Lower lobe of right lung (tissue), 2 donors: ENCODE measurements at regions not wholly inside any gene's neighbourhood (a gene's known extent, or its start where the extent isn't known, plus 50 kb on each side); places are given as distances from the start of the nearest gene placed in this dataset.
A peak's percentile ranks its signal among the peaks of the same experiment; 100 is the strongest.

Experiments used
- ATAC-seq, 2 donors: fragments of 200-7000 bp; cut with Tn5 transposase; one replicate each; pipeline ENCODE4 v1.9.1; 2020 to 2022; ENCODE audit warnings: mild to moderate bottlenecking in 2 of 2, moderate library complexity in 2 of 2
- DNase-seq: peaks from one replicate; pipeline ENCODE4 v3.0.0-alpha.2; 2020
- H3K27ac ChIP-seq: fragments of 200-600 bp; one replicate; pipeline ENCODE4 v1.8.0; 2022
- H3K27me3 ChIP-seq: fragments of 200-600 bp; one replicate; pipeline ENCODE4 v1.8.0; 2022; ENCODE audit warnings: low read depth
- H3K36me3 ChIP-seq: fragments of 200-600 bp; one replicate; pipeline ENCODE4 v1.8.0; 2022; ENCODE audit warnings: mild to moderate bottlenecking
- H3K4me1 ChIP-seq: fragments of 200-600 bp; one replicate; pipeline ENCODE4 v1.8.0; 2022
- H3K4me3 ChIP-seq: fragments of 200-600 bp; one replicate; pipeline ENCODE4 v1.8.0; 2022; ENCODE audit warnings: mild to moderate bottlenecking
- H3K9me3 ChIP-seq: fragments of 200-600 bp; one replicate; pipeline ENCODE4 v1.8.0; 2022
- intact Hi-C: fragments of 100-400 bp; cut with DNase I; formaldehyde crosslinking; loops from one replicate; pipeline ENCODE4 v1.11.0; 2022
- TF ChIP-seq, protein P1 (sequence below): fragments of 200-600 bp; IDR thresholded peaks from one replicate; pipeline ENCODE4 v1.8.0; 2022; ENCODE audit warnings: antibody characterized with exemption, mild to moderate bottlenecking
- donor health status: DM: no; HTN: yes; CAD: no; lungs with severe emphysema.

DNA sequence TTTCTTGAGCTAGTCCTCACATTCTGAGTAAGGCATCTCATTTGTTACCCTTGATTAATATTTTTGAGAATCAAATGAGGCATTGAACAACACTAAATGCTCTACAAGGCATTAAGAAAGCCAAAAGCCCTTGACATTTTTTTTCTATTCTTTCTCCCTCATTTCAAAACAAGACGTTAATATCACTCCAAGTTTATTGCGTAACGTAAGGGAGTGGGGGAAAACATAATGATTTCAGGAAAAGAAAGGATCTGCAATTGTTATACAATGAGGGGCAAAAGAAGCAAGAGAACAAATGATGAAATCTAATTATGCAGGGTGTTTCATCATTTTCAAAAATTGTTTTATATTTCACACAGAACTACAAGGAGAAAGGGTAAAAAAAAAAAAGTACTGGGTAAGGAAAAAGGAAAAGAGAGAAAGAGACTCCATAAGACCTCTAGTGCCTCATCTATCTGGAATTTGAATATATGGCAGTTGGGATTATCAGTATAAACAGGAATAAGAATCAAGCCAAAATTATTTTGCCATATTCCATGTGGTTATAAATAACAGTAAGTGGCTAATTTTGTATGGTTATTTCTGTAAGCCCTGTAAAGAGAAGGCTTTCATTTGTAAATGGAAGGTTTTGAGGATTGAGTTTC is 163.0 kb downstream of the ABCA8 start:
- Histone ChIP-seq H3K27me3 (no peaks in the 10 kb centered on the region), H3K4me1 (peaks cover 42% of the 10 kb centered on the region), H3K36me3 (no peaks in the 10 kb centered on the region), H3K4me3 (no peak overlapping the region), H3K27ac (peak overlapping the region; percentile 4), H3K9me3 (no peaks in the 10 kb centered on the region)
- intact Hi-C loops: no loop called here
- ATAC-seq (peak in 1 of 2 donors; percentile 22), DNase-seq (no peak)
- TF ChIP-seq, protein P1, sequence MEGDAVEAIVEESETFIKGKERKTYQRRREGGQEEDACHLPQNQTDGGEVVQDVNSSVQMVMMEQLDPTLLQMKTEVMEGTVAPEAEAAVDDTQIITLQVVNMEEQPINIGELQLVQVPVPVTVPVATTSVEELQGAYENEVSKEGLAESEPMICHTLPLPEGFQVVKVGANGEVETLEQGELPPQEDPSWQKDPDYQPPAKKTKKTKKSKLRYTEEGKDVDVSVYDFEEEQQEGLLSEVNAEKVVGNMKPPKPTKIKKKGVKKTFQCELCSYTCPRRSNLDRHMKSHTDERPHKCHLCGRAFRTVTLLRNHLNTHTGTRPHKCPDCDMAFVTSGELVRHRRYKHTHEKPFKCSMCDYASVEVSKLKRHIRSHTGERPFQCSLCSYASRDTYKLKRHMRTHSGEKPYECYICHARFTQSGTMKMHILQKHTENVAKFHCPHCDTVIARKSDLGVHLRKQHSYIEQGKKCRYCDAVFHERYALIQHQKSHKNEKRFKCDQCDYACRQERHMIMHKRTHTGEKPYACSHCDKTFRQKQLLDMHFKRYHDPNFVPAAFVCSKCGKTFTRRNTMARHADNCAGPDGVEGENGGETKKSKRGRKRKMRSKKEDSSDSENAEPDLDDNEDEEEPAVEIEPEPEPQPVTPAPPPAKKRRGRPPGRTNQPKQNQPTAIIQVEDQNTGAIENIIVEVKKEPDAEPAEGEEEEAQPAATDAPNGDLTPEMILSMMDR: no peak

DNA sequence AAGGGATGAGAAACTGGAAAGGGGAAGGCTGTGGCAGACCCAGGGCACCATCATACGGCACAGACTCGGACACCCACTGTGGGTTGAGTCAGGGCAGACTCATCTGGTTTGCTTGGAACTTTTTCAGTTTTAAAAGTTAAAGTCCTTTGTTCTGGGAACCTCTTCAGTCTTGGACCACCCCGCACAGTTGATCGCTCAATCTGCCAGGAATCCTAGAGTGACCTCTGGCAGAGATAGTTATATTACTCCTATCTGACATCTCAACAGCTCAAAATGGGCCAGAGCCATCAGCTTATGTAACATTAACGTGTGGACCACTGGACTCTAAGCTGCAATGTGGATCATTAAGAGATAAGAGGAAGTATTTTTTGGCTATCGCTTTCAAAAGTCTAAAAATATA is 164.3 kb downstream of the ABCA8 start:
- Histone ChIP-seq H3K27ac (no peak overlapping the region), H3K4me1 (peaks cover 42% of the 10 kb centered on the region), H3K4me3 (no peak overlapping the region), H3K36me3 (no peaks in the 10 kb centered on the region), H3K27me3 (no peaks in the 10 kb centered on the region), H3K9me3 (no peaks in the 10 kb centered on the region)
- TF ChIP-seq, protein P1: no peak
- peak; percentile 54 to 61 for ATAC-seq
- intact Hi-C loops: no loop called here
- DNase-seq: no peak

GRCh38 chr17:68790492-68790891 is 164.7 kb downstream of the ABCA8 start:
- no peak overlapping the region for H3K4me3 ChIP-seq
- ATAC-seq (no peak), DNase-seq (no peak)
- no peaks in the 10 kb centered on the region for H3K36me3 ChIP-seq
- H3K27ac ChIP-seq: no peak overlapping the region
- TF ChIP-seq, protein P1: no peak
- H3K9me3 ChIP-seq: no peaks in the 10 kb centered on the region
- no peaks in the 10 kb centered on the region for H3K27me3 ChIP-seq
- intact Hi-C loops: no loop called here
- peaks cover 42% of the 10 kb centered on the region for H3K4me1 ChIP-seq

DNA sequence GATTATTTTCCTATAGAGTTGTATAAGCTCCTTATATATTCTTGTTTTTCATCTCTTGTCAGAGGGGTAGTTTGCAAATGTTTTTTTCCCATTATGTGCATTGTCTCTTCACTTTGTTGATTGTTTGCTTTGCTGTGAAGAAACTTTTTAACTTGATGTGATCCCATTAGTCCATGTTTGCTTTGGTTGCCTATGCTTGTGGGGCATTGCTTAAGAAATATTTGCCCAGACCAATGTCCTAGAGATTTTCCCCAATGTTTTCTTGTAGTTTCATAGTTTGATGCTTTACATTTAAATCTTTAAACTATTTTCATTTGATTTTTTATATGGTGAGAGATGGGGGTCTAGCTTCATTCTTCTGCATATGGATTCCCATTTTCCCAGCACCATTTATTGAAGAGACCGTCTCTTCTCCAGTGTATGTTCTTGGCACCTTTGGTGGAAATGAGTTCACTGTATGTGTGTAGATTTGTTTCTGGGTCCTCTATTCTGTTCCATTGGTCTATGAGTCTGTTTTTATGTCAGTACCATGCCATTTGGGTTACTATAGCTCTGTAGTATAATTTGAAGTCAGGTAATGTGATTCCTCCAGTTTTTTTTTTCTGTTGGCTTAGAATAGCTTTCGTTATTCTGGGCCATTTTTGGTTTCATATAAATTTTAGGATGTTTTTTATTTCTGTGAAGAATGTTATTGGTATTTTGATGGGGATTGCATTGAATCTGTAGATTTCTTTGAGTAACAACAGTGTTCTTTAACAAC is 165.8 kb downstream of the ABCA8 start:
- H3K36me3 ChIP-seq: no peaks in the 10 kb centered on the region
- intact Hi-C loops: no loop called here
- H3K4me1 ChIP-seq: peaks cover 31% of the 10 kb centered on the region
- ATAC-seq (no peak), DNase-seq (no peak)
- H3K9me3 ChIP-seq: no peaks in the 10 kb centered on the region
- no peak overlapping the region for H3K4me3 ChIP-seq
- H3K27me3 ChIP-seq: no peaks in the 10 kb centered on the region
- TF ChIP-seq, protein P1: no peak
- no peak overlapping the region for H3K27ac ChIP-seq

GRCh38 chr17:68785565-68786486 is 169.4 kb downstream of the ABCA8 start:
- TF ChIP-seq, protein P1: no peak
- intact Hi-C loops: no loop called here
- no peaks in the 10 kb centered on the region for H3K4me1 ChIP-seq
- DNase-seq (no peak), ATAC-seq (no peak)
- no peaks in the 10 kb centered on the region for H3K27me3 ChIP-seq
- H3K4me3 ChIP-seq: no peak overlapping the region
- H3K9me3 ChIP-seq: no peaks in the 10 kb centered on the region
- H3K36me3 ChIP-seq: no peaks in the 10 kb centered on the region
- no peak overlapping the region for H3K27ac ChIP-seq
